ENCODE measurements at regions not wholly inside any gene's neighbourhood (a gene's known extent, or its start where the extent isn't known, plus 50 kb on each side); places are given as distances from the start of the nearest gene placed in this dataset.

GRCh38 chr11:134611537-134611936, 199.5 kb upstream of the B3GAT1 start:
- no peak for TF ChIP-seq CTCF (IDR thresholded peaks at IDR 0.05)
- ChIA-PET POLR2A (no interaction called here), CTCF (no interaction called here)
- no peak for ATAC-seq (ENCODE audit: low read depth)
- Mint-ChIP-seq H3K4me1 (no peaks in the 10 kb centered on the region), H3K27me3 (peaks cover 12% of the 10 kb centered on the region), H3K4me3 (no peak overlapping the region), H3K36me3 (ENCODE audit: low read depth) (no peaks in the 10 kb centered on the region), H3K27ac (no peak overlapping the region), H3K9me3 (no peaks in the 10 kb centered on the region)
- no peak for DNase-seq
- intact Hi-C loops (cut with micrococcal nuclease), result no loop called here

DNA sequence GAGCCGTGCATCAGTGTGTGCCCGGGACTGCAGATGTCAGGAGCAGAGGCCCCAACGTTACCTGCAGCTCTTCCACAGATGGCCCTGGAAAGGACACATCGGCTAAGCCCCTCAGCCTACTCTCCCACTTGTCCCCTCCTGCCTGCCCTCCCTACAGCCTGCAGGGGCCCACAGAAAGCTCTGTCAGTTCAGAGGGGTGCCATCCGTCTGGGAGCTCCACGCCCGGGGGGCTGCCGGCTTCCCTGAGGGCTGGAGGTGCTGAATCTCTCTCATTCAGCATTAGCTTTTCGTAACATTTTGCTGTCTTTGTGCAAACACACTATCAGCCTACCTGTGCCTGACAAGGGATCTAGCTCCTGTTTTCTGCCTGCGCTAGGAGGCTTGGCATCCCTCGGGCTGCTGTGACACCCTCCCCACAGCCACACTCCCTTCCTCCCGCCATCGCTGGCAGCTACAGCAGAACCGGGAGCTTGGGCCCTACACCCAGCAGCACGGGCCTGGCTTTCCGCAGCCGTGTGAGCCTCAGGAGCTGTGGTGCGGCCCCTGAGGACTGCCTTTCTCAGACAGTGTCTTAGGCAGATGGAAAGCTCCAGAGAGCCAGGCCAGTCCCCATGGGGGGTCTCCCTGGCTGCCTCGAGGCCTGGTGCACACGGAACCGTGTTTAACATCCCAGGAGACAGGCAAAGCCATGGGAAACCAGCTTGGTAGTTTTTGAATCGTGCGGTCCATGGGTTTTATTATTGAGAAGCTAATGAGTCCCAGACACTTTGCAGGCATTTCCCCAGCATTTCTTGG, 198.3 kb upstream of the B3GAT1 start:
- Mint-ChIP-seq H3K27ac (no peak overlapping the region), H3K36me3 (ENCODE audit: low read depth) (no peaks in the 10 kb centered on the region), H3K27me3 (peaks cover 15% of the 10 kb centered on the region), H3K4me1 (no peaks in the 10 kb centered on the region), H3K9me3 (no peaks in the 10 kb centered on the region), H3K4me3 (no peak overlapping the region)
- ATAC-seq (ENCODE audit: low read depth), result no peak
- POLR2A ChIA-PET, result no interaction called here
- no peak for TF ChIP-seq CTCF (IDR thresholded peaks at IDR 0.05)
- CTCF ChIA-PET, result no interaction called here
- DNase-seq, result no peak
- intact Hi-C loops (cut with micrococcal nuclease), result no loop called here

- no peak for TF ChIP-seq CTCF (IDR thresholded peaks at IDR 0.05)
- no peak overlapping the region for H3K4me3 Mint-ChIP-seq
- POLR2A ChIA-PET, result no interaction called here
- ATAC-seq (ENCODE audit: low read depth) (no peak), DNase-seq (no peak)
- no peaks in the 10 kb centered on the region for H3K9me3 Mint-ChIP-seq
- intact Hi-C loops (cut with micrococcal nuclease), result no loop called here
- H3K36me3 Mint-ChIP-seq (ENCODE audit: low read depth), result no peaks in the 10 kb centered on the region
- no peaks in the 10 kb centered on the region for H3K4me1 Mint-ChIP-seq
- H3K27ac Mint-ChIP-seq, result no peak overlapping the region
- H3K27me3 Mint-ChIP-seq, result peaks cover 15% of the 10 kb centered on the region
- CTCF ChIA-PET, result no interaction called here
Observed at GRCh38 chr11:134609361-134610115, 197.5 kb upstream of the B3GAT1 start.

DNA sequence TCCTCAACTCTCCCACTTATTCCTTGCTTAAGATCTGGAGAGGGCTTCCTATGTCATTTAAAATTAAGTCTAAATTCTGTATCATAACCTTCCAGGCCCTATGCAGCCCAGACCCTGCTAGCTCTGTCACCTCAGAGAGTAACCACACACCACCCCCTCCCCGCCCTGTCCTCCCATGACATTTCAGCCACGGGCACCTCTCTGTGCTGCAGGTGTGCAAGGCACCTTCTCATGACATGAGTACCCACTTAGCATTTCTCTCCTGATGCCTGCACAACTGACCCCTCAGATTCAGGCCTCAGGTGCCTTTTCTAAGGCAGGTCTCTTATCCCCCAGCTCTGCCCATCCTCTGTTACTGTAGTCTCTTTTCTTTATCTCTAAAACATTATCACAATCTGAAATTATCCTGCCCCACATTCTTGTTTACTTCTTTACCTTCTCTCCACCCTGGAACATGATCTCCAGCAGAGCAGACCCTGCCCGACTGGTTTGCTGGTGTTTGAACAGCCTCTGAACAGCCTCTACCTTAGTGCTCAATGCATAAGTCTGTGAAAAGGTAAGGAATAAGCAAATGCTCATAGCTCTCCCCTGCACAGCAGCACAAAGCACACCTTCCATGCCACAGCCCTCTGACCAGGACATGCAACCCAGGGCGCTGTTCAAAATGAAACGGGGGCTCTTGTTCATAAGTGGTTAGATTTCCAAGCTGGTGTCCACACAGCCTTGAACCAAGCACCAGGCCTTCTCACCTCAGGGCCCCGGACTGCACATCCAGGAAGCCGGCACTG, 196.1 kb upstream of the B3GAT1 start:
- DNase-seq (no peak), ATAC-seq (ENCODE audit: low read depth) (no peak)
- Mint-ChIP-seq H3K9me3 (no peaks in the 10 kb centered on the region), H3K36me3 (ENCODE audit: low read depth) (no peaks in the 10 kb centered on the region), H3K27ac (no peak overlapping the region), H3K27me3 (peaks cover 15% of the 10 kb centered on the region), H3K4me1 (no peaks in the 10 kb centered on the region), H3K4me3 (no peak overlapping the region)
- POLR2A ChIA-PET, result no interaction called here
- CTCF ChIA-PET, result no interaction called here
- no peak for TF ChIP-seq CTCF (IDR thresholded peaks at IDR 0.05)
- intact Hi-C loops (cut with micrococcal nuclease), result no loop called here

DNA sequence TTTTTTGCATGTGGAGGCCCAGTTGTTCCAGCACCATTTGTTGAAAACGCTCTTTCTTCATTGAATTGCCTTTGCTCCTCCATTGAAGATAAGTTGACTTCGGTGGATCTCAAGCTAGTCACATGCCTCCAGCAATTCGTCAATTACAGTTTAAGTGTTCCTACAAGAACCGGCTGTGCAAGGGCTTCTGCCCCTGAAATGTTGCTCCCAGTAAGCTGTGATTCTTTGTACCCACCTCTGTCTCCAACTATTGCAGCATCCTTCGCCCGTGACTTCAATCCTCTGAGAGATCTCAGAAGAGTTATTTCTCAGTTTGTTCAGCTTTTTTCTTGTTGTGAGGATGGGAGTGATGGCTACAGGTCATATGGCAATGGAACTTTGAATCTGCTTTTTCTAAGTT, 194.2 kb upstream of the B3GAT1 start:
- no peak for DNase-seq
- CTCF ChIA-PET, result no interaction called here
- no peaks in the 10 kb centered on the region for H3K36me3 Mint-ChIP-seq (ENCODE audit: low read depth)

More for the DNA sequence above, 194.2 kb upstream of the B3GAT1 start:
- no peak for TF ChIP-seq CTCF (IDR thresholded peaks at IDR 0.05)
- intact Hi-C loops (cut with micrococcal nuclease), result no loop called here
- Mint-ChIP-seq H3K27me3 (peaks cover 23% of the 10 kb centered on the region), H3K4me1 (no peaks in the 10 kb centered on the region), H3K4me3 (no peak overlapping the region), H3K9me3 (no peaks in the 10 kb centered on the region), H3K27ac (no peak overlapping the region)
- ATAC-seq (ENCODE audit: low read depth), result no peak
- POLR2A ChIA-PET, result no interaction called here
